Ishikawa (cell line): ENCODE measurements at regions not wholly inside any gene's neighbourhood (a gene's known extent, or its start where the extent isn't known, plus 50 kb on each side); places are given as distances from the start of the nearest gene placed in this dataset.

Experiments used
- EGR1 ChIP-seq: IDR thresholded peaks from 2 replicates; pipeline ENCODE4 v1.6.1; 2012
- EP300 ChIP-seq: IDR thresholded peaks from 2 replicates; pipeline ENCODE4 v1.6.1; 2012; ENCODE audit warnings: borderline replicate concordance
- NFIC ChIP-seq: IDR thresholded peaks from 2 replicates; pipeline ENCODE4 v1.6.1; 2012
- RAD21 ChIP-seq: IDR thresholded peaks from 2 replicates; pipeline ENCODE4 v1.6.1; 2012; ENCODE audit warnings: low read depth
- TAF1 ChIP-seq: IDR thresholded peaks from 2 replicates; pipeline ENCODE4 v1.6.1; 2012; ENCODE audit warnings: low read depth, mild to moderate bottlenecking
- YY1 ChIP-seq: IDR thresholded peaks from 2 replicates; pipeline ENCODE4 v1.6.1; 2012; ENCODE audit warnings: low read depth

DNA sequence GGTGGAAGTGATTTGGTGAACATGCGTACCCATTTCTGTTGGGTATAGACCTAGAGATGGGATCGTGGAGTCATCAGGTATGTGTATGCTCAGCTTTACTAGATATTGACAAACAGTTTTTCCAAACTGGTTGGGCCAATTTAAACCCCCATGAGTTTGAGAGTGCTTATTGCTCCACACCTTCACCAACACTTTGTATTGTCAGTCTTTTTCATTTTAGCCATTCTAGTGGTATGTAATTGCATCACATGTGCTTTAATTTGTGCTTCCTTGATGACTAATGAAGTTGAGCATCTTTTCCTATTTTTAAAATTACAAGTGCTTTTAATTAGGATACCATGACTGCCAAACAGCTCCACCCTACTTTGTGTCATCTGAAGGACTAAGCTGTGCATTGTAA, 158.9 kb upstream of the AKIRIN2 start:
- TF ChIP-seq RAD21 (no peak), EP300 (no peak), EGR1 (no peak), YY1 (no peak), TAF1 (no peak), NFIC (no peak)
